ENCODE measurements at regions not wholly inside any gene's neighbourhood (a gene's known extent, or its start where the extent isn't known, plus 50 kb on each side); places are given as distances from the start of the nearest gene placed in this dataset.

DNA sequence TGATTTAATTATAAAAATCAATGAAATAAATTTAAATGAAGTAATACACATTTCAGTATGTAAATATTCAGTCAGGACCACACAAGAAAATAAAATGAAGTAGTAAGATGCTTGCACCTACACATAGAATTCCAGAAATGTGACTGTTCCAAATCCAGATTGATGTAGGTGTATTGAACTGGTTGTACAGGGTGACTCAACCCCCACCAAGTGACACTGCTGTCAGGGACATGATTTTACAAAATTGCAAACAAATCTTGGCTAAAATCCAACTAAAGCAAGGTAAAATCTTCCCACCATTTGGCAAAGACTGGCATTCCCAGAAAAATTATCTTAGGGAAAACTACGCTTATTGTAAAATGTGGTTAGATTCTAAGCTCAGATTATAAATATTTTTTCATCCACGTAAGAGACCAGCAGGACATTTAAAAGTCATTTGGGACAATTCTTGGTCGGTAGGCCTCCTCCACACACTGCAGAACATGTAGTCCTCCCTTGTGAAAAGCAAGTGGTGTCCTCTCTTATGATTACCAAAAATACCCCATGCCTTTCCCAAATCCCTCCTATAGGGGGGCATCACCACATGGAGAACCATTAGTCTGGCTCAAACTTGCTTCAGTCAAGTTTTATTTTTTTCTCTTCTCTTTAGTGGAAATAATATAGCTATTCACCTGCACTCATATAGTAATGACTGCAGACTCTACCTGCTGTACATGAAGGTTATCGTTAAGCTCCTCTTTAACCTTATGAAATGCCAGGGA, 287.1 kb upstream of the SMIM30 start:
- Histone ChIP-seq H4K20me1 (ENCODE audit: insufficient read depth) (no peaks in the 10 kb centered on the region), H3K27me3 (ENCODE audit: insufficient read depth) (no peaks in the 10 kb centered on the region), H3K36me3 (replicated peaks in 1 of 2; ENCODE audit: control insufficient read depth in 1 of 2, insufficient read depth in 2 of 2, low read length in 1 of 2) (no peaks in the 10 kb centered on the region), H3K4me1 (ENCODE audit: control insufficient read depth in 1 of 2, insufficient read depth in 2 of 2, low read depth in 1 of 2, low read length in 1 of 2) (peaks cover 0 to 2% of the 10 kb centered on the region in 2 experiments; a peak in 1 of 4 replicates), H3K9ac (no peak overlapping the region), H3K9me3 (no peaks in the 10 kb centered on the region), H3K9me2 (no peaks in the 10 kb centered on the region), H3F3A (replicated peaks; ENCODE audit: insufficient read depth) (no peaks in the 10 kb centered on the region), H3K27ac (ENCODE audit: low read depth in 2 of 2, low read length in 1 of 2) (no peak overlapping the region), H3K4me3 (ENCODE audit: low read depth in 2 of 2, low read length in 1 of 2) (no peak overlapping the region), H3K79me2 (ENCODE audit: insufficient read depth) (no peaks in the 10 kb centered on the region), H3K4me2 (no peak overlapping the region), H2AFZ (ENCODE audit: low read depth) (no peak overlapping the region)
- WGBS (ENCODE audit: low lambda C conversion rate), result 63% methylated on average over 4 of the region's 4 CpGs
- POLR2A ChIA-PET, result no interaction called here
- TF ChIP-seq SMC3 (IDR thresholded peaks at IDR 0.05; ENCODE audit: low read depth, low read length), result no peak
- TF ChIP-seq POLR2AphosphoS5 (IDR thresholded peaks at IDR 0.05; ENCODE audit: low read depth, low read length), result no peak
- TF ChIP-seq CTCF (IDR thresholded peaks at IDR 0.05), result peak; percentile 8; the same call in 1 of the 2 replicates
- TF ChIP-seq TCF12 (IDR thresholded peaks at IDR 0.05), result no peak
- no peak for TF ChIP-seq IRF3 (IDR thresholded peaks at IDR 0.05; ENCODE audit: low read depth, low read length)
- no peak for TF ChIP-seq RFX5 (IDR thresholded peaks at IDR 0.05; ENCODE audit: low read length)
- CTCF ChIA-PET, result interaction anchor here (1.1 to 1.9 kb wide), 4 partner anchors 16 to 392 kb away, joined by 3 to 11 read pairs (median 4); no protein-coding TSS in a partner anchor
- no peak for DNase-seq

GRCh38 chr7:113404245-113404644, 285.9 kb upstream of the SMIM30 start:
- Histone ChIP-seq H3K79me2 (ENCODE audit: insufficient read depth) (no peaks in the 10 kb centered on the region), H4K20me1 (ENCODE audit: insufficient read depth) (no peaks in the 10 kb centered on the region), H3K4me1 (ENCODE audit: control insufficient read depth in 1 of 2, insufficient read depth in 2 of 2, low read depth in 1 of 2, low read length in 1 of 2) (peaks cover 0 to 2% of the 10 kb centered on the region in 2 experiments; a peak in 1 of 4 replicates), H3K27me3 (ENCODE audit: insufficient read depth) (no peaks in the 10 kb centered on the region), H3K27ac (ENCODE audit: low read depth in 2 of 2, low read length in 1 of 2) (no peak overlapping the region), H3K9me2 (no peaks in the 10 kb centered on the region), H3K4me2 (no peak overlapping the region), H3F3A (replicated peaks; ENCODE audit: insufficient read depth) (no peaks in the 10 kb centered on the region), H3K36me3 (replicated peaks in 1 of 2; ENCODE audit: control insufficient read depth in 1 of 2, insufficient read depth in 2 of 2, low read length in 1 of 2) (no peaks in the 10 kb centered on the region), H3K4me3 (ENCODE audit: low read depth in 2 of 2, low read length in 1 of 2) (no peak overlapping the region), H3K9me3 (no peaks in the 10 kb centered on the region), H2AFZ (ENCODE audit: low read depth) (no peak overlapping the region), H3K9ac (no peak overlapping the region)
- TF ChIP-seq RCOR1 (IDR thresholded peaks at IDR 0.05; ENCODE audit: low read length) (no peak), NFIC (IDR thresholded peaks at IDR 0.05; ENCODE audit: borderline replicate concordance) (no peak), POLR2AphosphoS5 (IDR thresholded peaks at IDR 0.05; ENCODE audit: low read depth, low read length) (no peak), PBX3 (IDR thresholded peaks at IDR 0.05) (no peak), RAD21 (IDR thresholded peaks at IDR 0.05; ENCODE audit: low read length) (peak; percentile 41), CTCF (IDR thresholded peaks at IDR 0.05) (peak; percentile 48)
- TF ChIP-seq, protein P1, sequence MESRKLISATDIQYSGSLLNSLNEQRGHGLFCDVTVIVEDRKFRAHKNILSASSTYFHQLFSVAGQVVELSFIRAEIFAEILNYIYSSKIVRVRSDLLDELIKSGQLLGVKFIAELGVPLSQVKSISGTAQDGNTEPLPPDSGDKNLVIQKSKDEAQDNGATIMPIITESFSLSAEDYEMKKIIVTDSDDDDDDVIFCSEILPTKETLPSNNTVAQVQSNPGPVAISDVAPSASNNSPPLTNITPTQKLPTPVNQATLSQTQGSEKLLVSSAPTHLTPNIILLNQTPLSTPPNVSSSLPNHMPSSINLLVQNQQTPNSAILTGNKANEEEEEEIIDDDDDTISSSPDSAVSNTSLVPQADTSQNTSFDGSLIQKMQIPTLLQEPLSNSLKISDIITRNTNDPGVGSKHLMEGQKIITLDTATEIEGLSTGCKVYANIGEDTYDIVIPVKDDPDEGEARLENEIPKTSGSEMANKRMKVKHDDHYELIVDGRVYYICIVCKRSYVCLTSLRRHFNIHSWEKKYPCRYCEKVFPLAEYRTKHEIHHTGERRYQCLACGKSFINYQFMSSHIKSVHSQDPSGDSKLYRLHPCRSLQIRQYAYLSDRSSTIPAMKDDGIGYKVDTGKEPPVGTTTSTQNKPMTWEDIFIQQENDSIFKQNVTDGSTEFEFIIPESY (IDR thresholded peaks at IDR 0.05; ENCODE audit: borderline replicate concordance, low read depth), result no peak
- WGBS (ENCODE audit: low lambda C conversion rate), result 65% methylated on average over 8 of the region's 8 CpGs
- ChIA-PET POLR2A (no interaction called here), CTCF (interaction anchor here (0.6 to 3.9 kb wide), 8 partner anchors 11 to 391 kb away, joined by 3 to 28 read pairs (median 4); no protein-coding TSS in a partner anchor)
- peak; percentile 19 for DNase-seq
